Activated T-helper 1 cell treated with anti-CD3 and anti-CD28 coated beads, Interleukin-12 subunit alpha, Interleukin-12 subunit beta, Interleukin-2, Interleukin-4 antibody, amounts not matched to agents 30 ng/mL and 10 ng/mL and 1 ng/mL, durations not matched to agents 14 hours and 24 hours and 36 hours (primary cell): ENCODE measurements at regions not wholly inside any gene's neighbourhood (a gene's known extent, or its start where the extent isn't known, plus 50 kb on each side); places are given as distances from the start of the nearest gene placed in this dataset.
"Not testable (repeated sequence)": the region's sequence is repeated elsewhere in the genome, so short reads cannot be mapped to it uniquely, and the experiment has no call there.

Experiments
- DNase-seq: peaks from one replicate; pipeline ENCODE4 v3.0.0; 2021; ENCODE audit warnings: low spot score
- H3K27ac Mint-ChIP-seq: one replicate; pipeline ENCODE4 v1.8.0; 2021; ENCODE audit warnings: mild to moderate bottlenecking, mixed read lengths
- H3K27me3 Mint-ChIP-seq: one replicate; pipeline ENCODE4 v1.8.0; 2022; ENCODE audit warnings: mild to moderate bottlenecking, moderate library complexity, mixed read lengths; ENCODE audit not compliant: insufficient read depth
- H3K36me3 Mint-ChIP-seq: one replicate; pipeline ENCODE4 v1.8.0; 2021; ENCODE audit warnings: low read depth, mixed read lengths
- H3K4me1 Mint-ChIP-seq: one replicate; pipeline ENCODE4 v1.8.0; 2021; ENCODE audit warnings: low read depth, mixed read lengths
- H3K4me3 Mint-ChIP-seq: one replicate; pipeline ENCODE4 v1.8.0; 2021; ENCODE audit warnings: mild to moderate bottlenecking, moderate library complexity, mixed read lengths
- H3K9me3 Mint-ChIP-seq: one replicate; pipeline ENCODE4 v1.8.0; 2021; ENCODE audit warnings: mixed read lengths
- intact Hi-C: fragments of 100-400 bp; cut with micrococcal nuclease; formaldehyde crosslinking; loops from one replicate; pipeline ENCODE4 v1.15.1; 2024

GRCh38 chr11:107276077-107276476, 181.5 kb downstream of the CWF19L2 start:
- H3K27ac Mint-ChIP-seq, result no peak overlapping the region
- H3K9me3 Mint-ChIP-seq, result no peaks in the 10 kb centered on the region
- no peaks in the 10 kb centered on the region for H3K36me3 Mint-ChIP-seq
- intact Hi-C loops, result no loop called here
- no peak overlapping the region for H3K4me3 Mint-ChIP-seq
- H3K4me1 Mint-ChIP-seq, result no peaks in the 10 kb centered on the region
- no peaks in the 10 kb centered on the region for H3K27me3 Mint-ChIP-seq
- DNase-seq, result no peak

GRCh38 chr11:107275632-107276031, 182.0 kb downstream of the CWF19L2 start:
- no peaks in the 10 kb centered on the region for H3K36me3 Mint-ChIP-seq
- H3K4me3 Mint-ChIP-seq, result no peak overlapping the region
- DNase-seq, result no peak
- H3K27ac Mint-ChIP-seq, result no peak overlapping the region
- H3K4me1 Mint-ChIP-seq, result no peaks in the 10 kb centered on the region
- intact Hi-C loops, result no loop called here
- no peaks in the 10 kb centered on the region for H3K27me3 Mint-ChIP-seq
- H3K9me3 Mint-ChIP-seq, result no peaks in the 10 kb centered on the region

- Mint-ChIP-seq H3K27ac (no peak overlapping the region), H3K4me1 (no peaks in the 10 kb centered on the region), H3K27me3 (no peaks in the 10 kb centered on the region), H3K36me3 (no peaks in the 10 kb centered on the region), H3K4me3 (no peak overlapping the region), H3K9me3 (no peaks in the 10 kb centered on the region)
- intact Hi-C loops, result no loop called here
- no peak for DNase-seq
These were observed 183.5 kb downstream of the CWF19L2 start for GRCh38 chr11:107274138-107274537.

- Mint-ChIP-seq H3K27me3 (no peaks in the 10 kb centered on the region), H3K36me3 (no peaks in the 10 kb centered on the region), H3K9me3 (no peaks in the 10 kb centered on the region), H3K4me3 (no peak overlapping the region), H3K27ac (no peak overlapping the region), H3K4me1 (no peaks in the 10 kb centered on the region)
- intact Hi-C loops, result no loop called here
- no peak for DNase-seq
These were observed 185.1 kb downstream of the CWF19L2 start for GRCh38 chr11:107272561-107272960.

- Mint-ChIP-seq H3K27me3 (no peaks in the 10 kb centered on the region), H3K9me3 (no peaks in the 10 kb centered on the region), H3K4me1 (no peaks in the 10 kb centered on the region), H3K27ac (no peak overlapping the region), H3K4me3 (no peak overlapping the region), H3K36me3 (no peaks in the 10 kb centered on the region)
- intact Hi-C loops, result no loop called here
- DNase-seq, result no peak
These were observed 186.2 kb downstream of the CWF19L2 start for GRCh38 chr11:107271425-107271824.

- Mint-ChIP-seq H3K36me3 (no peaks in the 10 kb centered on the region), H3K27ac (no peak overlapping the region), H3K4me3 (no peak overlapping the region), H3K27me3 (no peaks in the 10 kb centered on the region), H3K9me3 (no peaks in the 10 kb centered on the region), H3K4me1 (no peaks in the 10 kb centered on the region)
- intact Hi-C loops, result no loop called here
- no peak for DNase-seq
These were observed 188.6 kb downstream of the CWF19L2 start for GRCh38 chr11:107268977-107269376.

- H3K9me3 Mint-ChIP-seq, result no peaks in the 10 kb centered on the region
- H3K4me3 Mint-ChIP-seq, result no peak overlapping the region
- no peaks in the 10 kb centered on the region for H3K4me1 Mint-ChIP-seq
- no peak for DNase-seq
- intact Hi-C loops, result no loop called here
- no peaks in the 10 kb centered on the region for H3K36me3 Mint-ChIP-seq
- no peaks in the 10 kb centered on the region for H3K27me3 Mint-ChIP-seq
- H3K27ac Mint-ChIP-seq, result no peak overlapping the region
These were observed 191.2 kb downstream of the CWF19L2 start for GRCh38 chr11:107266455-107266854.

- H3K9me3 Mint-ChIP-seq, result no peaks in the 10 kb centered on the region
- intact Hi-C loops, result no loop called here
- no peak overlapping the region for H3K4me3 Mint-ChIP-seq
- H3K27me3 Mint-ChIP-seq, result no peaks in the 10 kb centered on the region
- no peak overlapping the region for H3K27ac Mint-ChIP-seq
- H3K36me3 Mint-ChIP-seq, result no peaks in the 10 kb centered on the region
- no peak for DNase-seq
- no peaks in the 10 kb centered on the region for H3K4me1 Mint-ChIP-seq
These were observed 192.0 kb downstream of the CWF19L2 start for GRCh38 chr11:107265591-107266121.

GRCh38 chr11:107263844-107264563, 193.6 kb downstream of the CWF19L2 start:
- H3K4me1 Mint-ChIP-seq, result no peaks in the 10 kb centered on the region
- H3K27ac Mint-ChIP-seq, result no peak overlapping the region
- H3K9me3 Mint-ChIP-seq, result no peaks in the 10 kb centered on the region
- no peak for DNase-seq
- H3K36me3 Mint-ChIP-seq, result no peaks in the 10 kb centered on the region
- no peaks in the 10 kb centered on the region for H3K27me3 Mint-ChIP-seq
- H3K4me3 Mint-ChIP-seq, result no peak overlapping the region
- intact Hi-C loops, result no loop called here

- intact Hi-C loops, result no loop called here
- no peak for DNase-seq
- H3K27ac Mint-ChIP-seq, result no peak overlapping the region
- no peaks in the 10 kb centered on the region for H3K27me3 Mint-ChIP-seq
- no peak overlapping the region for H3K4me3 Mint-ChIP-seq
- no peaks in the 10 kb centered on the region for H3K9me3 Mint-ChIP-seq
- H3K36me3 Mint-ChIP-seq, result no peaks in the 10 kb centered on the region
- no peaks in the 10 kb centered on the region for H3K4me1 Mint-ChIP-seq
These were observed 197.8 kb downstream of the CWF19L2 start for GRCh38 chr11:107259811-107260221.

- peaks cover 7% of the 10 kb centered on the region for H3K27me3 Mint-ChIP-seq
- H3K9me3 Mint-ChIP-seq, result no peaks in the 10 kb centered on the region
These were observed 199.9 kb downstream of the CWF19L2 start for GRCh38 chr11:107257710-107258109.

GRCh38 chr11:107253661-107254060, 204.0 kb downstream of the CWF19L2 start:
- H3K4me3 Mint-ChIP-seq, H3K36me3 Mint-ChIP-seq, H3K4me1 Mint-ChIP-seq, DNase-seq, H3K27ac Mint-ChIP-seq, H3K27me3 Mint-ChIP-seq, H3K9me3 Mint-ChIP-seq, intact Hi-C loops: not testable (repeated sequence)

More at GRCh38 chr11:107257710-107258109, 199.9 kb downstream of the CWF19L2 start:
- Mint-ChIP-seq H3K27ac (no peak overlapping the region), H3K36me3 (no peaks in the 10 kb centered on the region), H3K4me1 (no peaks in the 10 kb centered on the region), H3K4me3 (no peak overlapping the region)
- intact Hi-C loops, result no loop called here
- DNase-seq, result no peak

- Mint-ChIP-seq H3K4me1 (no peaks in the 10 kb centered on the region), H3K4me3 (no peak overlapping the region), H3K36me3 (no peaks in the 10 kb centered on the region), H3K9me3 (no peaks in the 10 kb centered on the region), H3K27ac (no peak overlapping the region), H3K27me3 (peaks cover 7% of the 10 kb centered on the region)
- DNase-seq, result no peak
- intact Hi-C loops, result no loop called here
These were observed 205.0 kb downstream of the CWF19L2 start for GRCh38 chr11:107252429-107253161.
